ENCODE measurements at regions not wholly inside any gene's neighbourhood (a gene's known extent, or its start where the extent isn't known, plus 50 kb on each side); places are given as distances from the start of the nearest gene placed in this dataset.
"Not testable (repeated sequence)": the region's sequence is repeated elsewhere in the genome, so short reads cannot be mapped to it uniquely, and the experiment has no call there.

DNA sequence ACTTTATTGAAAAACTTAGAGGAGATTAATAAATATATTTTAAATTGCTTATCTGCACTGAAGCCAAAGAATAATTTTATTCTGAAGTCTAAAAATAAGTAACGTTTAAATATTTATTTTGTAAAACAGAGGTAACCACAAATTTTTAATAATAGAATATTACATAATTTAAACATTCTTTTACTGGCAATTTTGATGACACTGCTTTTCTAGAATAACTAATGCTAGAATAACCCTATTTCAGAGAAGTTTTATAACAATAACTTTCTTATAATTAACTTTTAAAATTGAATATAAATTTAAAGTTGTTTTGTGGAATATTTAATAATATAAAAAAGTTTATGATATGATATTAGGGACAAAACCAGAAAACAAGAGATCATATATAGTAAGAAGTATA, 409.6 kb upstream of the KCNMB2 start:
- Histone ChIP-seq H3K4me1 (ENCODE audit: insufficient read depth) (no peaks in the 10 kb centered on the region), H3K4me3 (ENCODE audit: low read depth, low read length) (no peak overlapping the region), H3K27ac (ENCODE audit: low read depth) (no peak overlapping the region), H3K36me3 (ENCODE audit: insufficient read depth) (no peaks in the 10 kb centered on the region)
- DNase-seq (ENCODE audit: extremely low spot score): no peak
- 65% methylated on average over 1 of the region's 1 CpG for WGBS

DNA sequence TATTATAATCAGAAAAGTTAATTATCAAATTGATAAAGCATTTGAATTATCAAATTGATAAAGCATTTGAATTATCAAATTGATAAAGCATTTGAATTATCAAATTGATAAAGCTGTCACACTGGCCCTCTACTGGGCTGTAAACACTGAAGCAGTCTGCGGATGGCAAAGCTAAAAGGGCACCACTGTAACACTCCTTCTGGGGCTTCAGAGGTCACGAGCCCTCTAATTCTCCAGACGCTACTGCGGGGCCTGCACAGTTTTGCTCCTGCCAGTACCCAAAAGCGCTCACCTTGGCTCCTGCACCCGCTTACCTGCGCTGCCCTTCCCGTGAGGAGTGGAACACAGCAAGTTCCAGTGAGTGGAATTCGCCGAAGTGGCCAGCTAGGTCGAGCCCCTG, 409.0 kb upstream of the KCNMB2 start:
- 94% methylated on average over 11 of the region's 11 CpGs for WGBS
- Histone ChIP-seq H3K36me3 (ENCODE audit: insufficient read depth) (no peaks in the 10 kb centered on the region), H3K27ac (ENCODE audit: low read depth) (no peak overlapping the region), H3K4me3 (ENCODE audit: low read depth, low read length) (no peak overlapping the region), H3K4me1 (ENCODE audit: insufficient read depth) (no peaks in the 10 kb centered on the region)
- no peak for DNase-seq (ENCODE audit: extremely low spot score)

DNA sequence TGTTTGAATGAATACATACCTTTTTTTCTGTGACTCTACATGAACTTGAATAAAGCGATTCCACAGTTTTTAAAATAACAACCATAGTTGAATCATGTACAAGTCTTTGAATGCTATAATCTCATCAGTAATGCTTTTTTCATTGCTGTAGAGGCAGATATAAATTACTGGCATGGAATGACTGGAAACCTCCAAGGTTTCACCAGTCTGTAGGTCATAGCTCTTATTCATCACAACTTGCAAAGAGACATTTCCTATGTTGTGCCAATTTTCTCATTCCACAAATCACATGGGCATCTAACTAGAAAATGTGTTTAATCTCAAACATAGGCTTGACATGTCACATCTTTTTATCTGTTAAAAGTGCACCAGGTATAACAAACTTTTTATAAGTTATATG, 407.1 kb upstream of the KCNMB2 start:
- Histone ChIP-seq H3K4me3 (ENCODE audit: low read depth, low read length) (no peak overlapping the region), H3K27ac (ENCODE audit: low read depth) (no peak overlapping the region), H3K4me1 (ENCODE audit: insufficient read depth) (no peaks in the 10 kb centered on the region), H3K36me3 (ENCODE audit: insufficient read depth) (no peaks in the 10 kb centered on the region)
- WGBS: 99% methylated on average over 1 of the region's 1 CpG
- DNase-seq (ENCODE audit: extremely low spot score): no peak

DNA sequence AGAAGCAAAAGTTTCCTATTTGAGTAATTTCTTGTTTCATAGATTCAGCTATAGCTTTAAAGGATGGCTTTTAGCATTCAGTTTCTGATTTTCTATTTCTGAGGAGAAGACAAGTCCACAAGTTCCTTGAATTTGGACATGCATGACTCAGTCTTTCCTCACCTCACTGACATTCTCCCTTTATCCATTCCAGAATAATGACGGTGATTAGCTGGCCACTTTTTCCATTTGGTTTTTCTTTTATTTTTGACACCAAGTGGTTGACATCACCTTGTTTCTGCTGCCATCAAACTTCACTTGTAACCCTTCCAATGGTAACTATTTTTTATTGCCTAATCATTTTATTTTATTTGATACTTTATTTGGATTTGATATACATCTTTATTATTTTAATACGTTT, 404.4 kb upstream of the KCNMB2 start:
- Histone ChIP-seq H3K4me3 (ENCODE audit: low read depth, low read length) (no peak overlapping the region), H3K27ac (ENCODE audit: low read depth) (no peak overlapping the region), H3K4me1 (ENCODE audit: insufficient read depth) (no peaks in the 10 kb centered on the region), H3K36me3 (ENCODE audit: insufficient read depth) (no peaks in the 10 kb centered on the region)
- DNase-seq (ENCODE audit: extremely low spot score): no peak
- WGBS: 35% methylated on average over 2 of the region's 2 CpGs

DNA sequence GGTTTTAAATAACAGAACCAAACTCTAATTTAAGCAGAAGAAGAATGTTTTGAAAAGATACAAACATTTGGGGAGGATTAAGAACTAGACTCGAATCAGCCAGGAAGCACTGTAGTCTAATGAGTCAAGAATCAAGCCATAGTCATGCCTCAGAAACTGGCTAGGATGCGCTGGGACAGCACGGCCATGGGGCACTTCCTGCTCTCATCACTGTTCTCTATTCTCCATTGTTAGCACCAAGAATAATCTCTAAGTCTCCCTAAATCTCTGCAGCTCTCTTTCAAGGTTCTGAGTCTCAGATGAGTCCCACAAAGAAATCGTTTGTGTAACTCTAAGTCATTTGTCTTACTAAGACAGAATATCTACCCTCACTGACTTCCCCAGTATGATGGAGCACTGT, 399.0 kb upstream of the KCNMB2 start:
- no peaks in the 10 kb centered on the region for H3K4me1 ChIP-seq (ENCODE audit: insufficient read depth)
- WGBS: 67% methylated on average over 4 of the region's 4 CpGs
- no peak overlapping the region for H3K27ac ChIP-seq (ENCODE audit: low read depth)
- H3K4me3 ChIP-seq (ENCODE audit: low read depth, low read length): no peak overlapping the region
- no peaks in the 10 kb centered on the region for H3K36me3 ChIP-seq (ENCODE audit: insufficient read depth)
- DNase-seq (ENCODE audit: extremely low spot score): no peak

DNA sequence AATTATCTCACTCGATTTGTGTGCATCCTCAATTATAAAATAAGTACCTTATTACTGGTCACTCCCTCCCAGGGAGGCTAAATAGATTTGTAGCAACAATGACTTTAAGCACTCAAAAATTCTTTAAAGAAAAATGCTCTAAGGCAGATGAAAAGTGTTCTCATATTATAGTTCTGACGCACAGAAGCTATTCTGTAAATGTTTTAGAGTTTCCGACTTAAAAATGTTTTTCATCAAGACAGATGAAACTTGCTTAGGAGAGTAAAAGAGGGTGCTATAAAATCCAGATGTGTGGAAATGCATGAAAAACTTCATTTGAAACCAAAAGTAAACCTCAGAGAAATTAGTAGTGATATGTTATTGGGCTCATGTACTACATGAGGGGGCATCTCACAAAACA, 398.4 kb upstream of the KCNMB2 start:
- H3K4me3 ChIP-seq (ENCODE audit: low read depth, low read length): no peak overlapping the region
- 94% methylated on average over 3 of the region's 3 CpGs for WGBS
- no peak for DNase-seq (ENCODE audit: extremely low spot score)
- no peaks in the 10 kb centered on the region for H3K36me3 ChIP-seq (ENCODE audit: insufficient read depth)
- H3K4me1 ChIP-seq (ENCODE audit: insufficient read depth): no peaks in the 10 kb centered on the region
- no peak overlapping the region for H3K27ac ChIP-seq (ENCODE audit: low read depth)

DNA sequence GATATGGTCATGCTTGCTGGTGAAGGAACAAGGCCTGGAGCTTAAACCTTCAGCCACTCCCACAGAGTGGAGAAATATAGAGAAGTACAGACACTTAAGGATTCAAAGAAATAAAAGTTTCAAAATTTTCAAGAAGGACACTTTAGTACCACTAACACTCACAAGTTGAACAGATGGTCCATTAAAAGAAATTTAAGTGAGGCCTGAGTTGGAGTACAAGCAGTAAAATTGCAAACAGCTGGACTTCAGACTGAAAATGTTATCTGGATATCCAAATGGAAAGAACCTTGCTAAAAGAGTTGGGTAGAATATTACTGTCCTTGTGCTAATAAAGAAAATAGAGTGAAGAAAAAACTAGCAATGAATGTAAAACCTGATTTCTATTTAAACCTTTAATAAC, 397.1 kb upstream of the KCNMB2 start:
- Histone ChIP-seq H3K36me3 (ENCODE audit: insufficient read depth) (no peaks in the 10 kb centered on the region), H3K4me1 (ENCODE audit: insufficient read depth) (no peaks in the 10 kb centered on the region), H3K27ac (ENCODE audit: low read depth) (no peak overlapping the region), H3K4me3 (ENCODE audit: low read depth, low read length) (no peak overlapping the region)
- no peak for DNase-seq (ENCODE audit: extremely low spot score)

DNA sequence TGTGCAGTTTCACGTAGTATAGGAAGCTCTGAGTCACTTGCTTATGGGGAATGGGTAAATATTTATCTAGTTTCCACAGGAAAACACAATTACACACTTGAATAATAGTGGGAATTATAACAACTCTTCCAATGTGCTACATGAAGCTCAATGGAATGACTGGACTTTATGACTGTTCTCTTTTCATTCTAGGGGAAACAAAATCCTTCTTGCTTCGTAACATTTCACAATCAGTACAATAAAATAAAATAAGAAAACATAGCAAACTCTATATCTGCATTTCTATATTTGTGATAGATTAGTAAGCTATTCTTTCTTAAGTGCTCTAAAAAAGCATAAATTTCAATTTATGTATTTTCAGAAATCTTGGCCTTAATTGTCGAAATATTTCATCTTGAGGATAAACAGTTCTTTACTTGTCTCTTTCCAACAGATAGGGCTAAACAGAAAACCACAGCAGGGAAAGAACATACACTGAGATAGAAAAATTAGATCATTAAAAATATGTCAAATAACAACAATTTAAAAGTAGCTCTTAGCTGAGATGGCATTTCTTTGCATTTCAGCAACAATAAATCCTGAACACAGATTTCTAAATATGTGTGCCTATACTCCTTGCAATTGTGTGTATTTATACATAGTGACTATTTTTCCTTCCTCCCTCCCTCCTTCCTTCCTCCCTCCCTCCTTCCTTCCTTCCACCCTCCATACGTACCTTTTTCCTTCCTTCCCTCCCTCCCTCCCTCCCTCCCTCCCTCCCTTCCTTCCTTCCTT, 395.5 kb upstream of the KCNMB2 start:
- H3K4me3 ChIP-seq (ENCODE audit: low read depth, low read length): no peak overlapping the region
- no peak overlapping the region for H3K27ac ChIP-seq (ENCODE audit: low read depth)
- no peaks in the 10 kb centered on the region for H3K36me3 ChIP-seq (ENCODE audit: insufficient read depth)
- WGBS: 55% methylated on average over 4 of the region's 4 CpGs
- no peak for DNase-seq (ENCODE audit: extremely low spot score)
- no peaks in the 10 kb centered on the region for H3K4me1 ChIP-seq (ENCODE audit: insufficient read depth)

DNA sequence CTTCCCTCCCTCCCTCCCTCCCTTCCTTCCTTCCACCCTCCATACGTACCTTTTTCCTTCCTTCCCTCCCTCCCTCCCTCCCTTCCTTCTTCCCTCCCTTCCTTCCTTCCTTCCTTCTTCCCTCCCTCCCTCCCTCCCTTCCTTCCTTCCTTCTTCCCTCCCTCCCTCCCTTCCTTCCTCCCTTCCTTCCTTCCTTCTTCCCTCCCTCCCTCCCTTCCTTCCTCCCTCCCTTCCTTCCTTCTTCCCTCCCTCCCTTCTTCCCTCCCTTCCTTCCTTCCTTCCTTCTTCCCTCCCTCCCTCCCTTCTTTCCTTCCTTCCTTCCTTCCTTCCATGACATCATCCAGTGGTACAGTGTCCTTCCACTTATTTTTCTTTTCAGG, 394.9 kb upstream of the KCNMB2 start:
- no CpG with 5 or more reads among the region's 1 CpG for WGBS
- H3K36me3 ChIP-seq (ENCODE audit: insufficient read depth); H3K4me3 ChIP-seq (ENCODE audit: low read depth, low read length); DNase-seq (ENCODE audit: extremely low spot score); H3K4me1 ChIP-seq (ENCODE audit: insufficient read depth); H3K27ac ChIP-seq (ENCODE audit: low read depth): not testable (repeated sequence)

DNA sequence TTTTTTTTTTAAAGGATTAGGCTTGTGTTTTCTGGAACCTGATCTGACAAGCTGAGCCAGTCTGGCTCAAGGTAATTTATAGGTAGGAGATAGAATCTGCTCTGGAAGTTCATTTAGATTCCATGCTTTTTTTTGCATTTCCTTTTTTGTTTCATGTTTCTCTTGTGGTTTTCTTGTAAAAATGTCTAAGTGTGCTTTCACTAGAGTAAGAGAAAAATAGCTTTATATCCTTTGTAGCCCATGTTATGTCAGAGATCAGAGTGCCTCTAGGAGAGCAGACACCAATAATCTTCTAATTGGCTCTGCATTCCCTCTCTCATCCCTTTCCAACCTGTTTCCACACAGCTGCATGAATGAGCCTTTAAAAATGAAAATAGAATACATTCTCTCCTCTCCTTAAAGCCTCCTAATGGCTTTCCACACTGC, 389.8 kb upstream of the KCNMB2 start:
- peak; percentile 72 for DNase-seq (ENCODE audit: extremely low spot score)
- H3K4me3 ChIP-seq (ENCODE audit: low read depth, low read length): no peak overlapping the region
- H3K27ac ChIP-seq (ENCODE audit: low read depth): no peak overlapping the region
- H3K4me1 ChIP-seq (ENCODE audit: insufficient read depth): no peaks in the 10 kb centered on the region
- H3K36me3 ChIP-seq (ENCODE audit: insufficient read depth): no peaks in the 10 kb centered on the region

DNA sequence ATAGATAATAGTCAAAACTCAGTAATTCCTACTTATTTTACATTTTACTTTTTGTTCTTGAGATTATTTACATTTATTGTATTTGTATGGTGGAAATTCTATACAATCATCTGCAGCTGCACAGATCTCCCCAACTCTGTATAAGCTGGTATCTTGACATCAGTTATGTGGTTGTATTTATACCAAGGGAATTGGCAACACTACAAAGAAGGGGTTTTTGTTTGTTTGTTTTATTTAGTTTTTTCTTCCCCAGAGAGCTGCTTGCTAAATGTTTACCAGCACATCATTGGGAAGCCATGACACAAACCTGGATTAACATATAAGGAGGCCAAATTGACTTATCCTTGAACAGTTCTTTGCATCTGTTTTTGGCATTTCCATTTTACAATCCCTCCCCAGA, 389.2 kb upstream of the KCNMB2 start:
- Histone ChIP-seq H3K4me3 (ENCODE audit: low read depth, low read length) (no peak overlapping the region), H3K27ac (ENCODE audit: low read depth) (no peak overlapping the region), H3K4me1 (ENCODE audit: insufficient read depth) (no peaks in the 10 kb centered on the region), H3K36me3 (ENCODE audit: insufficient read depth) (no peaks in the 10 kb centered on the region)
- no peak for DNase-seq (ENCODE audit: extremely low spot score)

DNA sequence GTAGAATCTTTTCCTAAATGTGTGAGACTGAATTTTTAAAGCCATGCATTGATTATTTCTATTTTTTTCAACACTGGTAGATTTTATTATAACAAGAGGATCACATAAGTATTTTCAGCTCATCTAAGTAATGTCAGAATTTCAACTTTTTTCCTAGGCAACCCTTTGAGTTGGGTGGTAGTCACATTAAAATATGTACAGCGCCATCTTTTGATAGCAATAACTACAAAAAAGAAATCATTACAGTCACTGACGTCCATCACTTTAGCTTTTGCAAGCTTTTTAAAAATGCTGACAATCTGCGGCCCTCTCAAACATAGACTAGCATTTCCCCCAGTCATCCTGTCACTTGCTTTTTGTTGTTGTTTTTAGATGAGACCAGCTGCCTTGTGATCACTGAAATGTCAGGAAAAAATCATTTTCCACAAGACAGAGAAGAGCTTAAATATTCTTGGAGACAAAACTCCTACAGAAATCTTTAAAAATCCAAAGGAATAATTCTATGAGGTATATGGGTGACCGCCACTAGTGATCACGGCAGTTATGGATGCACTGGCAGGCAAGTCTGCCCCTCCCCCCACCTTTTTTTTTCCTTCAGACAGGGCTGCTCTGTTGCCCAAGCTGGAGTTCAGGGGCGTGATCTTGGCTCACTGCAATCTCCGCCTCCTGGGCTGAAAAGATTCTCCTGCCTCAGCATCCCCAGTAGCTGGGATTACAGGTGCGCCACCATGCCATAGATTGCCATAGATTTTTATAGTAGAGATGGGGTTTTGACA, 384.0 kb upstream of the KCNMB2 start:
- H3K4me3 ChIP-seq (ENCODE audit: low read depth, low read length): no peak overlapping the region
- WGBS: 90% methylated on average over 8 of the region's 8 CpGs

DNA sequence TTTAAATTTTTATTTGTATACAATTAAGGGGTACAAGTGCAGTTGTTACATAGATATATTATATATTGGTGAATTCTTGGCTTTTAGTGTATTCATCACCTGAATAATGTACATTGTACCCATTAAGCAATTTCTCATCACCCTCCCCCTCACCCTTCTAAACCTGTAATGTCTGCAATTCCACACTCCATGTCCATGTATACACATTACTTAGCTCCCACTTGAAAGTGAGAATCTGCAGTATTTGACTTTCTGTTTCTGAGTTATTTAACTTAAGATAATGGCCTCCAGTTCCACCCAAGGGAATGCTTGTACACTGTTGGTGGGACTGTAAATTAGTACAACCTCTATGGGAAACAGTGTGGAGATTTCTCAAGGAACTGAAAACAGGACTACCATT, 383.2 kb upstream of the KCNMB2 start:
- Histone ChIP-seq H3K36me3 (ENCODE audit: insufficient read depth) (no peaks in the 10 kb centered on the region), H3K4me1 (ENCODE audit: insufficient read depth) (no peaks in the 10 kb centered on the region), H3K4me3 (ENCODE audit: low read depth, low read length) (no peak overlapping the region), H3K27ac (ENCODE audit: low read depth) (no peak overlapping the region)
- no peak for DNase-seq (ENCODE audit: extremely low spot score)

More for the DNA sequence above, 384.0 kb upstream of the KCNMB2 start:
- Histone ChIP-seq H3K27ac (ENCODE audit: low read depth) (no peak overlapping the region), H3K36me3 (ENCODE audit: insufficient read depth) (no peaks in the 10 kb centered on the region), H3K4me1 (ENCODE audit: insufficient read depth) (no peaks in the 10 kb centered on the region)
- no peak for DNase-seq (ENCODE audit: extremely low spot score)

DNA sequence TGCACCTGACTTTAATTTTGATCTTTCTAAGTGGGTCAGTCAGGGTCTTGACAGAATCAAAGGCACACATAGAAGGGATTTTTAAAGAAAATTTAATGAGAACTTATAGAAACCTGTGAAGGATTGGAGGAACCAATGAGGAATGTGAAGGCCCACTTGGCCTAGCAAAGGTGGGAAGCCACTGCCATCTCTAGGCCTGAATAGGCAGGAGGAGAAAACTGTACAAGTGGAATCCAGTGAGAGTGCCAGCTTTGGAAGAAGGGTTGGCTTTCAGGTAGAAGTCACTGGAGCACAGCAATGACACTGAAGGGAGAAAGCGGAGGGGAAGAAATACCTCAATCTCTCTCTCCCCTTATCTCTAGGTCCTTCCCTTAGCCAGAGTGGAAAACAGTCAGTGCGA, 380.7 kb upstream of the KCNMB2 start:
- H3K27ac ChIP-seq (ENCODE audit: low read depth): no peak overlapping the region
- 99% methylated on average over 2 of the region's 2 CpGs for WGBS

More for the DNA sequence above, 380.7 kb upstream of the KCNMB2 start:
- Histone ChIP-seq H3K36me3 (ENCODE audit: insufficient read depth) (no peaks in the 10 kb centered on the region), H3K4me3 (ENCODE audit: low read depth, low read length) (no peak overlapping the region), H3K4me1 (ENCODE audit: insufficient read depth) (no peaks in the 10 kb centered on the region)
- no peak for DNase-seq (ENCODE audit: extremely low spot score)

Data from urinary bladder (tissue), 3 donors.